ENCODE measurements at regions not wholly inside any gene's neighbourhood (a gene's known extent, or its start where the extent isn't known, plus 50 kb on each side); places are given as distances from the start of the nearest gene placed in this dataset.

GRCh38 chr6:156167625-156168071 is 609.5 kb upstream of the ARID1B start:
- BruUV-seq (replicated peaks): no TSS peak
- peak overlapping the region; percentile 66 for H4K5ac ChIP-seq (ENCODE audit: low read depth, low read length)
- peak overlapping the region; percentile 62 for H3K18ac ChIP-seq (ENCODE audit: low read depth, low read length)
- H2BK20ac ChIP-seq (ENCODE audit: low read depth, low read length): peak overlapping the region; percentile 81
- CTCF ChIA-PET: interaction anchor here (0.5 kb wide), 1 partner anchor 411 kb away, joined by 3 read pairs; no protein-coding TSS in a partner anchor
- H3K9ac ChIP-seq (ENCODE audit: low read depth, low read length): peak overlapping the region; percentile 65
- no peaks in the 10 kb centered on the region for H3K79me1 ChIP-seq (ENCODE audit: low read depth in 1 of 2, low read length in 2 of 2)
- DNase-seq (peak; percentile 22), ATAC-seq (ENCODE audit: low read depth) (peak; percentile 78)
- no peaks in the 10 kb centered on the region for H3K9me3 ChIP-seq (ENCODE audit: control insufficient read depth, insufficient read depth, low read length)
- POLR2A ChIA-PET (ENCODE audit: unreplicated experiment): no interaction called here
- peak overlapping the region; percentile 91 for H3K4me2 ChIP-seq (ENCODE audit: low read depth, low read length)
- no peaks in the 10 kb centered on the region for H4K20me1 ChIP-seq (ENCODE audit: insufficient read depth, low read length)
- intact Hi-C loops (cut with micrococcal nuclease): no loop called here
- peak overlapping the region; percentile 90 for H2AFZ ChIP-seq (replicated peaks; ENCODE audit: low read length, poor library complexity)
- TF ChIP-seq RAD21 (IDR thresholded peaks at IDR 0.05; ENCODE audit: low read length) (no peak), RCOR1 (IDR thresholded peaks at IDR 0.05; ENCODE audit: insufficient replicate concordance, low read length) (no peak), POLR2A (IDR thresholded peaks at IDR 0.05; ENCODE audit: low read depth, low read length) (no peak), BHLHE40 (IDR thresholded peaks at IDR 0.05; ENCODE audit: low read depth, low read length) (no peak), CEBPB (IDR thresholded peaks at IDR 0.05; ENCODE audit: low read depth, low read length) (no peak), NFE2L2 (IDR thresholded peaks at IDR 0.05; ENCODE audit: low read depth, low read length) (no peak), MAFK (IDR thresholded peaks at IDR 0.05; ENCODE audit: low read depth, low read length) (no peak), RFX5 (IDR thresholded peaks at IDR 0.05; ENCODE audit: low read depth, low read length) (no peak)
- peaks cover 5% of the 10 kb centered on the region; the same call in 1 of the 2 replicates for H3K9me1 ChIP-seq (ENCODE audit: insufficient read depth, low read length)
- H3K56ac ChIP-seq (ENCODE audit: extremely low read depth, insufficient read depth, low read length): peak overlapping the region; percentile 25; the same call in 1 of the 2 replicates
- peak overlapping the region; percentile 73 for H3K4ac ChIP-seq (ENCODE audit: low read depth, low read length)
- peak overlapping the region; percentile 73; the same call in 1 of the 2 replicates for H3K23ac ChIP-seq (ENCODE audit: low read depth, low read length)
- peaks cover 3% of the 10 kb centered on the region for H3K4me1 ChIP-seq (ENCODE audit: control insufficient read depth, insufficient read depth, low read length)
- H4K8ac ChIP-seq (ENCODE audit: low read depth in 2 of 2, low read length in 2 of 2): peak overlapping the region; percentile 37 to 79; a peak in 3 of 4 replicates
- no peaks in the 10 kb centered on the region for H3K36me3 ChIP-seq (ENCODE audit: control insufficient read depth, insufficient read depth, low read length)
- H2AK9ac ChIP-seq (replicated peaks; ENCODE audit: low read depth, low read length, poor library complexity): no peak overlapping the region
- 10% methylated on average over 4 of the region's 7 CpGs; no CpG with 5 or more reads in 1 of the 2 experiments for WGBS, 2 experiments (ENCODE audit: extremely low coverage in 2 of 2, insufficient read length in 1 of 2)
- dilution Hi-C loops (cut with HindIII; ENCODE audit: low sequenced_read_pairs, unreplicated experiment): no loop called here
- H3K4me3 ChIP-seq (ENCODE audit: insufficient read depth, low read depth, low read length): peak overlapping the region; percentile 35
- H2BK120ac ChIP-seq (ENCODE audit: low read depth, low read length): peak overlapping the region; percentile 86
- in situ Hi-C loops (cut with MboI; ENCODE audit: low sequenced_read_pairs): no loop called here
- H3K27me3 ChIP-seq (ENCODE audit: control insufficient read depth, insufficient read depth, low read length): no peaks in the 10 kb centered on the region
- peak overlapping the region; percentile 50 for H3K14ac ChIP-seq (replicated peaks; ENCODE audit: low read depth, low read length)
- H3K27ac ChIP-seq (ENCODE audit: insufficient read depth, low read length): peak overlapping the region; percentile 12
- peak overlapping the region; percentile 21 for H2BK5ac ChIP-seq (ENCODE audit: low read depth, low read length, poor library complexity, severe bottlenecking)
- peak overlapping the region; percentile 51; the same call in 1 of the 2 replicates for H2AK5ac ChIP-seq (ENCODE audit: low read depth, low read length)
- peak overlapping the region; percentile 53 for H2BK15ac ChIP-seq (ENCODE audit: low read depth, low read length)
- peak overlapping the region; percentile 62 for H4K91ac ChIP-seq (ENCODE audit: insufficient read depth, low read depth, low read length)
